ENCODE measurements at regions not wholly inside any gene's neighbourhood (a gene's known extent, or its start where the extent isn't known, plus 50 kb on each side); places are given as distances from the start of the nearest gene placed in this dataset.

GRCh38 chr7:142554560-142555532, 194.4 kb upstream of the PRSS1 start:
- TF ChIP-seq CTCF (IDR thresholded peaks at IDR 0.05) = no peak
- TF ChIP-seq POLR2A (IDR thresholded peaks at IDR 0.05) = no peak

Data from tibial nerve (tissue), 3 donors.